Heart right ventricle (tissue), 16 donors: ENCODE measurements at regions not wholly inside any gene's neighbourhood (a gene's known extent, or its start where the extent isn't known, plus 50 kb on each side); places are given as distances from the start of the nearest gene placed in this dataset.
"Not testable (repeated sequence)": the region's sequence is repeated elsewhere in the genome, so short reads cannot be mapped to it uniquely, and the experiment has no call there.

Experiments used
- ATAC-seq, 8 donors: fragments of 200-7000 bp; cut with Tn5 transposase; one replicate each; pipeline ENCODE4 v1.9.1; 2020; ENCODE audit warnings: mild to moderate bottlenecking in 8 of 8, moderate library complexity in 8 of 8, moderate number of reproducible peaks in 1 of 8
- DNase-seq, 2 donors: peaks; one replicate each; pipeline ENCODE4 v3.0.0-alpha.2; 2020
- H3K27ac ChIP-seq, 10 donors: fragments of 200-600 bp; sonication (generic) in 2 of 10; one replicate each; pipeline versions ENCODE4 v1.5.0 to v1.8.0; 2020 to 2022; ENCODE audit warnings: mild to moderate bottlenecking in 3 of 10
- H3K27me3 ChIP-seq, 7 donors: fragments of 200-600 bp; one replicate each; pipeline ENCODE4 v1.8.0; 2021 to 2022; ENCODE audit warnings: mild to moderate bottlenecking in 2 of 7
- H3K36me3 ChIP-seq, 9 donors: fragments of 200-600 bp; sonication (generic) in 1 of 9; one replicate each; pipeline versions ENCODE4 v1.5.0 to v1.8.0; 2020 to 2022; ENCODE audit warnings: mild to moderate bottlenecking in 2 of 9
- H3K4me1 ChIP-seq, 9 donors: fragments of 200-600 bp; sonication (generic) in 1 of 9; one replicate each; pipeline versions ENCODE4 v1.5.0 to v1.8.0; 2020 to 2022; ENCODE audit warnings: mild to moderate bottlenecking in 4 of 9
- H3K4me3 ChIP-seq, 10 donors: fragments of 200-600 bp; sonication (generic) in 2 of 10; one replicate each; pipeline versions ENCODE4 v1.5.0 to v1.8.0; 2020 to 2022; ENCODE audit warnings: mild to moderate bottlenecking in 7 of 10, moderate library complexity in 2 of 10
- H3K9me3 ChIP-seq, 11 donors: fragments of 200-600 bp in 10 of 11; sonication (generic) in 2 of 11; one replicate each; pipeline versions ENCODE4 v1.5.0 to v1.8.0; 2013 to 2022; ENCODE audit warnings: mild to moderate bottlenecking in 2 of 11, control low read depth in 1 of 11, moderate library complexity in 1 of 11
- WGBS, 2 donors: extraction: QIAGEN DNeasy Blood & Tissue Kit; methylation state at CpG; one replicate each; pipeline ENCODE4 v1.1.7; 2013; ENCODE audit warnings: inconsistent platforms in 1 of 2; 5-methylcytosine and 5-hydroxymethylcytosine counted together
- intact Hi-C, 10 donors: fragments of 100-400 bp; cut with DNase I; formaldehyde crosslinking; loops; one replicate each; pipeline versions ENCODE4 v1.11.1 to v1.14.2; 2022
- TF ChIP-seq, protein P1 (sequence below), 9 donors: fragments of 200-600 bp; sonication (generic) in 2 of 9; IDR thresholded peaks; one replicate each; pipeline versions ENCODE4 v1.5.0 to v1.8.0; 2021 to 2022; ENCODE audit warnings: antibody characterized with exemption in 9 of 9, mild to moderate bottlenecking in 5 of 9, moderate library complexity in 1 of 9
- donor health status: Arrhythmogenic right ventricular cardiomyopathy.
- donor health status: ischemic (EF 13 %, LVEDD 7.1; RV severe dilation, severe dysfunction).
- donor health status: healthy with polysubstance abuse.
- donor health status: DM: no; HTN: yes; CAD: no.
- donor health status: DM: no; HTN: no; CAD: no.
- donor health status: ischemic (EF 25% LVEDD 6.9; RV normal size, moderate dysfunction).
- donor health status: ischemic (EF 25% LVEDD 5.7; RV mildly dilated, moderate dysfunction).
- donor health status: healthy.
- donor health status: DM: yes; HTN: yes; CAD: no.
- donor health status: Ischemic cardiomyopathy.
- donor health status: ischemic (EF 35%, LVEDD 5.7; RV mildly dilated, moderate dysfunction).
- donor health status: nonischemic (EF 11% LVEDD 7.7; RV severe dilation, severe dysfunction).
- donor health status: DM: yes; HTN: yes; CAD: no.
- donor health status: PGD.
- donor health status: ischemic (EF 29% LVEDD 5.4; RV normal size, mild dysfunction).
- donor health status: nonischemic (EF 23%, LVEDD 6.1; RV moderate dilation, normal function).

DNA sequence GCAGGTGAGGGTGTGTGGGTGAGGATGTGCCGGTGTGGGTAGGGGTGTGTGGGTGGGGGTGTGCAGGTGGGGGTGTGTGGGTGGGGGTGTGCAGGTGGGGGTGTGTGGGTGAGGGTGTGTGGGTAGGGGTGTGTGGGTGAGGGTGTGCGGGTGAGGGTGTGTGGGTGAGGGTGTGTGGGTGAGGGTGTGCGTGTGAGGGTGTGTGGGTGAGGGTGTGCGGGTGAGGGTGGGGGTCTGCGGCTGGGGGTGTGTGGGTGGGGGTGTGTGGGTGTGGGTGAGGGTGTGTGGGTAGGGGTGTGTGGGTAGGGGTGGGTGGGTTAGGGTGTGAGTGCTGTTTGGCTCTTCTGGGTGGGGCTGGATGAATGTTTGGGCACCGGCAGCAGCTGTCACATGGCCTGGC lies 241.4 kb upstream of the POTED start:
- 62 to 94% methylated on average over 6 of the region's 6 CpGs for WGBS, 2 donors
- Histone ChIP-seq H3K27me3 (no peaks in the 10 kb centered on the region), H3K4me3 (no peak overlapping the region), H3K27ac (no peak overlapping the region), H3K4me1 (no peaks in the 10 kb centered on the region), H3K36me3 (no peaks in the 10 kb centered on the region), H3K9me3 (no peaks in the 10 kb centered on the region)
- DNase-seq: no peak
- ATAC-seq: no peak
- TF ChIP-seq, protein P1, sequence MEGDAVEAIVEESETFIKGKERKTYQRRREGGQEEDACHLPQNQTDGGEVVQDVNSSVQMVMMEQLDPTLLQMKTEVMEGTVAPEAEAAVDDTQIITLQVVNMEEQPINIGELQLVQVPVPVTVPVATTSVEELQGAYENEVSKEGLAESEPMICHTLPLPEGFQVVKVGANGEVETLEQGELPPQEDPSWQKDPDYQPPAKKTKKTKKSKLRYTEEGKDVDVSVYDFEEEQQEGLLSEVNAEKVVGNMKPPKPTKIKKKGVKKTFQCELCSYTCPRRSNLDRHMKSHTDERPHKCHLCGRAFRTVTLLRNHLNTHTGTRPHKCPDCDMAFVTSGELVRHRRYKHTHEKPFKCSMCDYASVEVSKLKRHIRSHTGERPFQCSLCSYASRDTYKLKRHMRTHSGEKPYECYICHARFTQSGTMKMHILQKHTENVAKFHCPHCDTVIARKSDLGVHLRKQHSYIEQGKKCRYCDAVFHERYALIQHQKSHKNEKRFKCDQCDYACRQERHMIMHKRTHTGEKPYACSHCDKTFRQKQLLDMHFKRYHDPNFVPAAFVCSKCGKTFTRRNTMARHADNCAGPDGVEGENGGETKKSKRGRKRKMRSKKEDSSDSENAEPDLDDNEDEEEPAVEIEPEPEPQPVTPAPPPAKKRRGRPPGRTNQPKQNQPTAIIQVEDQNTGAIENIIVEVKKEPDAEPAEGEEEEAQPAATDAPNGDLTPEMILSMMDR (IDR thresholded peaks at IDR 0.05): no peak
- intact Hi-C loops: no loop called here

DNA sequence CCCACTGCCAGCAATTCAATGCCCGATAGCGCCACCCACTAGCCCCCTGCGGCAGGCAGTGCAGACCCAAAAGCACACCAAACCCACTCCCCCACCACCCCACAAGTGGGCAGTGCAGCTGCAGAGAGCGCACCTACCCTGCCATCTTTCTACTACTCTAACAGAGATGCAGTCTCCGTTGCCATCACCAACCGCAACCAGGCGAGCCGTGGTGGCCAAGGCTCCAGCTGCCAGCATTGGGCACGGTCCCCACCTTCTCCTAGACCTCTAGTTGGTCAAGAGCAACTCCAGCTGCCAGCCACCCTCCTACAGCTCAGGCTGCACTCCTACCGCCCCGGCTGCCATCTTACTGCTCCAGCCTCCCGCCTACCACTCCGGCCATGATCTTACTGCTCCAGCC lies 236.9 kb upstream of the POTED start:
- H3K27me3 ChIP-seq, H3K9me3 ChIP-seq, H3K4me3 ChIP-seq, H3K36me3 ChIP-seq, ATAC-seq, H3K4me1 ChIP-seq, H3K27ac ChIP-seq, DNase-seq, intact Hi-C loops: not testable (repeated sequence)
- WGBS, 2 donors: 88 to 89% methylated on average over 12 to 13 of the region's 13 CpGs

DNA sequence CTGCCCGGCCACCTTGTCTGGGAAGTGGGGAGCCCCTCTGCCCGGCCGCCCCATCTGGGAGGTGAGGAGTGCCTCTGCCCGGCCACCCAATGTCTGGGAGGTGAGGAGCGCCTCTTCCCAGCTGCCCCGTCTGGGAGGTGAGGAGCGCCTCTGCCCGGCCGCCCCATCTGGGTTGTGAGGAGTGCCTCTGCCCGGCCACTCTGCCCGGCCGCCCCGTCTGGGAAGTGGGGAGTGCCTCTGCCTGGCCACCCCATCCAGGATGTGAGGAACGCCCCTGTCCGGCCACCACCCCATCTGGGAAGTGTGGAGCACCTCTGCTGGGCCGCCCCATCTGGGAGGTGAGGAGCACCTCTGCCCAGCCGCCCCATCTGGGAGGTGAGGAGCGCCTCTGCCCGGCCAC lies 230.6 kb upstream of the POTED start:
- ATAC-seq, intact Hi-C loops, H3K27ac ChIP-seq, H3K9me3 ChIP-seq, H3K4me1 ChIP-seq, H3K36me3 ChIP-seq, H3K4me3 ChIP-seq, H3K27me3 ChIP-seq: not testable (repeated sequence)
- 83 to 89% methylated on average over 19 of the region's 19 CpGs for WGBS, 2 donors
- peak in 1 of 2 donors; percentile 9 for DNase-seq

DNA sequence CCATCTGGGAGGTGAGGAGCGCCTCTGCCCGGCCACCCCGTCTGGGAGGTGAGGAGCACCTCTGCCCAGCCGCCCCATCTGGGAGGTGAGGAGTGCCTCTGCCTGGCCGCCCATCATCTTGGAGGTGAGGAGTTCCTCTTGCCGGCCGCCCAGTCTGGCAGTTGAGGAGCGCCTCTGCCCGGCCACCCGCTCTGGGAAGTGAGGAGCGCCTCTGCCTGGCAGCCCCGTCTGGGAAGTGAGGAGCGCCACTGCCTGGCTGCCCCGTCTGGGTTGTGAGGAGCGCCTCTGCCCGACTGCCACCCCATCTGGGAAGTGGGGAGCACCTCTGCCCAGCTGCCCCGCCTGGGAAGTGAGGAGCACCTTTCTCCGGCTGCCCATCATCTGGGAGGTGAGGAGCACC lies 230.0 kb upstream of the POTED start:
- H3K9me3 ChIP-seq, H3K36me3 ChIP-seq, H3K4me3 ChIP-seq, H3K4me1 ChIP-seq, intact Hi-C loops, H3K27ac ChIP-seq, ATAC-seq, DNase-seq, H3K27me3 ChIP-seq: not testable (repeated sequence)
- 81 to 83% methylated on average over 18 of the region's 18 CpGs for WGBS, 2 donors

DNA sequence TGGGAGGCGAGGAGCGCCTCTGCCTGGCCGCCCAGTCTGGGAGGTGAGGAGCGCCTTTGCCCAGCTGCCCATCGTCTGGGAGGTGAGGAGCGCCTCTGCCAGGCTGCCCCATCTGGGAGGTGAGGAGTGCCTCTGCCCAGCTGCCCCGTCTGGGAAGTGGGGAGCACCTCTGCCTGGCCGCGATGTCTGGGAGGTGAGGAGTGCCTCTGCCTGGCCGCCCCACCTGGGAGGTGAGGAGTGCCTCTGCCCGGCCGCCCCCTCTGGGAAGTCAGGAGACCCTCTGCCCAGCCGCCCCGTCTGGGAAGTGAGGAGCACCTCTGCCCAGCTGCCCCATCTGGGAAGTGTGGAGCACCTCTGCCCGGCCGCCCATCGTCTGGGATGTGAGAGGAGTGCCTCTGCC lies 229.0 kb upstream of the POTED start:
- intact Hi-C loops, H3K4me1 ChIP-seq, DNase-seq, H3K4me3 ChIP-seq, H3K36me3 ChIP-seq, ATAC-seq, H3K9me3 ChIP-seq, H3K27me3 ChIP-seq, H3K27ac ChIP-seq: not testable (repeated sequence)
- 72 to 81% methylated on average over 15 to 17 of the region's 17 CpGs for WGBS, 2 donors

DNA sequence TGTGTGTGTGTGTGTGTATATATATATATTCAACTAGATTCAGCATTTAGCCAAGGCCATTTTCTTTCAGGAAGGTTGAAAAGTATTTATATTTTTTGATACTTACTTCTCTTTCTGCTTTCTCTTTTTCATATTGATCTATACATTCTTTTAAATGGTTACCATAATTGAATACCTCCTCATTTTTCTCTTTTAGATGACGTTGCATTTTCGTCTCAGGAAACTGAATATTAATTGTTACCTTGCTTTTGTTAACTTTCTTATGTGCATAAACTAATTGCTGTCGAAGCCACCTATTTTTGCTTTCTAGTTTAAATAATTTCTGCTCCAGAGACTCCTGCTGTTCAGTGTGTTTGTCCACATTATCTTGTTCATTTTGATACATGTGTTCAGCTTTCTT lies 225.4 kb upstream of the POTED start:
- H3K27ac ChIP-seq, intact Hi-C loops, H3K9me3 ChIP-seq, H3K4me3 ChIP-seq, ATAC-seq, DNase-seq, H3K27me3 ChIP-seq, H3K4me1 ChIP-seq, H3K36me3 ChIP-seq: not testable (repeated sequence)
- WGBS, 2 donors: 26 to 42% methylated on average over 3 of the region's 3 CpGs

DNA sequence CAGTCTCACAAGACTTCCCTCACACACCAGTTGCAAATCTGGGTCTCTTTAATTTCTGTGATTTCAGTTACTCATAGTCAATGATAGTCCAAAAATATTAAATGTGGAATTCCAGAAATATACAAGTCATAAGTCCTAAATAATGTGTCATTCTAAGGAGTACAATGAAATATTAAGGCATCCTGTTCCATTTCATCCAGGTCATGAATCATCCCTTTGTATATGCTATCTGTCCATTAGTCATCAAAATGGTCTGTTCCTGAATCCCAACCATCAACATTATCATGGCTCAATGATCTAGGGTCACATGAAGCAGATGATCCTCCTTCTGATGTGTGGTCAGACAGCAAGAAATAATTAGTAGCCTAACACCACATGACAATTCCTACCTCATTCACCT lies 200.4 kb upstream of the POTED start:
- DNase-seq, H3K4me1 ChIP-seq, H3K27me3 ChIP-seq, H3K36me3 ChIP-seq, H3K4me3 ChIP-seq, intact Hi-C loops, H3K27ac ChIP-seq, ATAC-seq: not testable (repeated sequence)
- H3K9me3 ChIP-seq: peaks cover 0 to 13% (median 0%) of the 10 kb centered on the region in 11 donors

DNA sequence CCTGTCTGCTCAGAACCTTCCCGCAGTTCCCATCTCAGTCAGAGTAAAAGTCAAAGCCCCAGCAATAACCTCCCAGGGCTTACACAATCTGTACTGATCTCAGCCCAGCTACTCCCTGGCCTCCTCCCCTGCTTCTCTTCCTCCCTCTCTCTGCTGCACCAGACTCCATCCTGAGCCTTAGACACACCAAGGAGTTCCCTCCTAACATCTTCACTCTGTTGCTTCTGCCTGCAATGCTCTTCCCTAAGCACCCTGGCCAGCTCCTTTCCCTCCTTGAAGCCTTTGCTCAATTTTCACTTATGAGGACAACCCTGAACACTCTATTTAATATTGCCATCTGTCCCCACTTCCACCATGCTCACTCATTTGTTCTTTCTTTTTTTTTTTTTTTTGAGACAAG lies 173.7 kb upstream of the POTED start:
- H3K4me3 ChIP-seq, H3K27me3 ChIP-seq, H3K36me3 ChIP-seq, H3K9me3 ChIP-seq, H3K27ac ChIP-seq, ATAC-seq, intact Hi-C loops, DNase-seq, H3K4me1 ChIP-seq: not testable (repeated sequence)
- 66 to 79% methylated on average over 1 of the region's 1 CpG for WGBS, 2 donors

DNA sequence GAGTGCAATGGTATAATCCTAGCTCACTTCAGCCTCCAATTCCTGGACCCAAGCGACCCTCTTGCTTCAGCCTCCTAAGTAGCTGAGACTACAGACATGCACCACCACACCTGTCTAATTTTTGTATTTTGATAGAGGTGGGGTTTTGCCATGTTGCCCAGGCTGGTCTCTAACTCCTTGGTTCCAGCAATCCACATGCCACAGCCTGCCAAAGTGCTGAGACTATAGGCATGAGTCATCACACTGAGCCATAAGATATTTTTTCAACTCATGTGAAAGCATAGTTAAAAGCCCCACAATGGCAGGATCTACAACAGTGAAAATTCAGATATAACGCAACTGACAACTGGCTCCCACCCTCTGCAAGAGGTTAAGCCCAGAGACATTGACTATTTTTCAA lies 161.8 kb upstream of the POTED start:
- H3K27me3 ChIP-seq, H3K9me3 ChIP-seq, ATAC-seq, intact Hi-C loops, H3K4me1 ChIP-seq, DNase-seq, H3K4me3 ChIP-seq, H3K36me3 ChIP-seq, H3K27ac ChIP-seq: not testable (repeated sequence)
- WGBS, 2 donors: 29 to 38% methylated on average over 2 of the region's 2 CpGs

DNA sequence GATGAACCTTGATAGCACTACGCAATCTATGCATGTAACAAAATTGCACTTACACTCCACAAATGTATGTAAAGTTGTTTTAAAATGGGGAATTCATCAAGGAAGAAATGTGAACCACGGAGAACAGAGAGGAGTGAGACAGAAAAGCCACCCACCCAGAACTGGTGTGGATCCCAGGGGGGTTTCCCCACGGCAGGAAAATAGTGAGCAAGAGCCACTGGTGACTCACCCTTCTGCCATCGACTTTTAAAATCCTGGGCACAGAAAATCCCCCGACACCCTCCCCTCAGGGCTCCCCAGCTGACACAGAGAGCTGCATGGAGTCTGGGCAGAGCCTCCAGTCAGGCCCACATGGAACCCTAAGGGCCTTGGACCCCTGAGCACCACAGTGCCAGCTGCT lies 146.0 kb upstream of the POTED start:
- DNase-seq, H3K9me3 ChIP-seq, H3K27me3 ChIP-seq, H3K4me3 ChIP-seq, H3K4me1 ChIP-seq, ATAC-seq, H3K27ac ChIP-seq, intact Hi-C loops, H3K36me3 ChIP-seq: not testable (repeated sequence)
- WGBS, 2 donors: 48 to 51% methylated on average over 5 of the region's 5 CpGs
